ENCODE measurements at regions not wholly inside any gene's neighbourhood (a gene's known extent, or its start where the extent isn't known, plus 50 kb on each side); places are given as distances from the start of the nearest gene placed in this dataset.
"Not testable (repeated sequence)": the region's sequence is repeated elsewhere in the genome, so short reads cannot be mapped to it uniquely, and the experiment has no call there.

- DNase-seq = no peak
Measured at GRCh38 chr1:29583727-29584126, 347.4 kb downstream of the PTPRU start.

- no peak for DNase-seq
Measured at GRCh38 chr1:29581256-29581655, 344.9 kb downstream of the PTPRU start.

GRCh38 chr1:29579821-29580425 is 343.6 kb downstream of the PTPRU start:
- DNase-seq = no peak

GRCh38 chr1:29577512-29577911 is 341.2 kb downstream of the PTPRU start:
- no peak for DNase-seq

- no peak for DNase-seq
Measured at GRCh38 chr1:29576510-29576909, 340.2 kb downstream of the PTPRU start.

GRCh38 chr1:29575826-29576225 is 339.5 kb downstream of the PTPRU start:
- no peak for DNase-seq

- no peak for DNase-seq
Measured at GRCh38 chr1:29575277-29575676, 339.0 kb downstream of the PTPRU start.

- DNase-seq = no peak
Measured at GRCh38 chr1:29574871-29575270, 338.5 kb downstream of the PTPRU start.

- DNase-seq = no peak
Measured at GRCh38 chr1:29569971-29570634, 333.8 kb downstream of the PTPRU start.

- DNase-seq = no peak
Measured at GRCh38 chr1:29567257-29567656, 330.9 kb downstream of the PTPRU start.

GRCh38 chr1:29565490-29565889 is 329.2 kb downstream of the PTPRU start:
- DNase-seq = no peak

- peak; percentile 1 for DNase-seq
Measured at GRCh38 chr1:29563571-29563970, 327.2 kb downstream of the PTPRU start.

GRCh38 chr1:29563092-29563491 is 326.8 kb downstream of the PTPRU start:
- no peak for DNase-seq

- no peak for DNase-seq
Measured at GRCh38 chr1:29559056-29559455, 322.7 kb downstream of the PTPRU start.

- no peak for DNase-seq
Measured at GRCh38 chr1:29557701-29558600, 321.6 kb downstream of the PTPRU start.

GRCh38 chr1:29557066-29557465 is 320.7 kb downstream of the PTPRU start:
- DNase-seq = no peak

- no peak for DNase-seq
Measured at GRCh38 chr1:29556657-29557056, 320.3 kb downstream of the PTPRU start.

GRCh38 chr1:29555043-29555620 is 318.8 kb downstream of the PTPRU start:
- no peak for DNase-seq

GRCh38 chr1:29554208-29554778 is 318.0 kb downstream of the PTPRU start:
- DNase-seq = no peak

- DNase-seq = no peak
Measured at GRCh38 chr1:29551123-29551936, 315.0 kb downstream of the PTPRU start.

- no peak for DNase-seq
Measured at GRCh38 chr1:29550119-29550841, 314.0 kb downstream of the PTPRU start.

GRCh38 chr1:29549728-29550118 is 313.4 kb downstream of the PTPRU start:
- not testable (repeated sequence) for DNase-seq
